Natural killer cell (primary cell): ENCODE measurements at regions not wholly inside any gene's neighbourhood (a gene's known extent, or its start where the extent isn't known, plus 50 kb on each side); places are given as distances from the start of the nearest gene placed in this dataset.

Experiments used
- ATAC-seq, 3 donors: fragments of 150-1000 bp in 2 of 3; fragments of 200-7000 bp in 1 of 3; cut with Tn5 transposase; 1 replicate in 1 of 3; 2 replicates in 2 of 3; pipeline ENCODE4 v1.10.0; 2021; ENCODE audit warnings: mild to moderate bottlenecking in 2 of 3, moderate library complexity in 2 of 3
- DNase-seq, 2 donors: peaks; one replicate each; pipeline versions ENCODE4 v3.0.0 to v3.0.0-alpha.2; 2013 to 2021; ENCODE audit warnings: mixed read lengths in 1 of 2
- H3K27ac ChIP-seq: one replicate; pipeline ENCODE4 v1.5.1; 2013; ENCODE audit warnings: mild to moderate bottlenecking, low read length
- H3K27me3 ChIP-seq: one replicate; pipeline ENCODE4 v1.6.1; 2013; ENCODE audit warnings: low read length; ENCODE audit not compliant: control insufficient read depth, insufficient read depth
- H3K36me3 ChIP-seq: one replicate; pipeline ENCODE4 v1.6.1; 2013; ENCODE audit warnings: low read length; ENCODE audit not compliant: control insufficient read depth, insufficient read depth
- H3K4me1 ChIP-seq: one replicate; pipeline ENCODE4 v1.6.1; 2013; ENCODE audit warnings: low read length; ENCODE audit not compliant: control insufficient read depth, insufficient read depth
- H3K4me3 ChIP-seq: one replicate; pipeline ENCODE4 v1.5.1; 2013; ENCODE audit warnings: low read length
- H3K9me3 ChIP-seq: one replicate; pipeline ENCODE4 v1.6.1; 2013; ENCODE audit warnings: low read length; ENCODE audit not compliant: control insufficient read depth, insufficient read depth
- H3K27ac Mint-ChIP-seq, 2 donors: one replicate each; pipeline ENCODE4 v1.8.0; 2022; ENCODE audit warnings: mild to moderate bottlenecking in 2 of 2, mixed read lengths in 2 of 2, moderate library complexity in 1 of 2
- H3K27me3 Mint-ChIP-seq, 2 donors: one replicate each; pipeline ENCODE4 v1.8.0; 2022; ENCODE audit warnings: low read depth in 2 of 2, mixed read lengths in 2 of 2
- H3K36me3 Mint-ChIP-seq: one replicate; pipeline ENCODE4 v1.8.0; 2022; ENCODE audit warnings: mixed read lengths
- H3K4me1 Mint-ChIP-seq, 2 donors: one replicate each; pipeline ENCODE4 v1.8.0; 2022; ENCODE audit warnings: mixed read lengths in 2 of 2
- H3K4me3 Mint-ChIP-seq: one replicate; pipeline ENCODE4 v1.8.0; 2022; ENCODE audit warnings: mild to moderate bottlenecking, moderate library complexity, mixed read lengths
- H3K9me3 Mint-ChIP-seq, 2 donors: one replicate each; pipeline ENCODE4 v1.8.0; 2022; ENCODE audit warnings: mixed read lengths in 2 of 2
- WGBS: methylation state at CpG from one replicate; pipeline ENCODE4 v1.1.7; 2013; ENCODE audit warnings: missing lambda C conversion rate; ENCODE audit not compliant: insufficient coverage; 5-methylcytosine and 5-hydroxymethylcytosine counted together
- intact Hi-C: fragments of 100-400 bp; cut with micrococcal nuclease; formaldehyde crosslinking; loops from one replicate; pipeline ENCODE4 v1.14.2; 2022
- TF ChIP-seq, protein P1 (sequence below): fragments of 200-600 bp; IDR thresholded peaks from one replicate; pipeline ENCODE4 v1.8.0; 2022; ENCODE audit warnings: antibody characterized with exemption

- Histone ChIP-seq H3K27me3 (peaks cover 3% of the 10 kb centered on the region), H3K4me3 (no peak overlapping the region), H3K4me1 (peaks cover 2% of the 10 kb centered on the region), H3K27ac (no peak overlapping the region), H3K36me3 (no peaks in the 10 kb centered on the region), H3K9me3 (peaks cover 5% of the 10 kb centered on the region)
- peaks cover 0 to 3% of the 10 kb centered on the region in 2 donors for H3K9me3 Mint-ChIP-seq
- no peak overlapping the region for H3K4me3 Mint-ChIP-seq
- peaks cover 22 to 27% of the 10 kb centered on the region in 2 donors for H3K4me1 Mint-ChIP-seq
- no peak overlapping the region for H3K27ac Mint-ChIP-seq
- TF ChIP-seq, protein P1, sequence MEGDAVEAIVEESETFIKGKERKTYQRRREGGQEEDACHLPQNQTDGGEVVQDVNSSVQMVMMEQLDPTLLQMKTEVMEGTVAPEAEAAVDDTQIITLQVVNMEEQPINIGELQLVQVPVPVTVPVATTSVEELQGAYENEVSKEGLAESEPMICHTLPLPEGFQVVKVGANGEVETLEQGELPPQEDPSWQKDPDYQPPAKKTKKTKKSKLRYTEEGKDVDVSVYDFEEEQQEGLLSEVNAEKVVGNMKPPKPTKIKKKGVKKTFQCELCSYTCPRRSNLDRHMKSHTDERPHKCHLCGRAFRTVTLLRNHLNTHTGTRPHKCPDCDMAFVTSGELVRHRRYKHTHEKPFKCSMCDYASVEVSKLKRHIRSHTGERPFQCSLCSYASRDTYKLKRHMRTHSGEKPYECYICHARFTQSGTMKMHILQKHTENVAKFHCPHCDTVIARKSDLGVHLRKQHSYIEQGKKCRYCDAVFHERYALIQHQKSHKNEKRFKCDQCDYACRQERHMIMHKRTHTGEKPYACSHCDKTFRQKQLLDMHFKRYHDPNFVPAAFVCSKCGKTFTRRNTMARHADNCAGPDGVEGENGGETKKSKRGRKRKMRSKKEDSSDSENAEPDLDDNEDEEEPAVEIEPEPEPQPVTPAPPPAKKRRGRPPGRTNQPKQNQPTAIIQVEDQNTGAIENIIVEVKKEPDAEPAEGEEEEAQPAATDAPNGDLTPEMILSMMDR: no peak
- intact Hi-C loops: loop anchor here (10.0 kb wide), 2 partner anchors 241 to 419 kb away; partner anchors contain the start of gene TRIB2
- ATAC-seq (no peak), DNase-seq (no peak)
- peaks cover 5 to 18% of the 10 kb centered on the region in 2 donors for H3K27me3 Mint-ChIP-seq
- peaks cover 6% of the 10 kb centered on the region for H3K36me3 Mint-ChIP-seq
- WGBS: 70% methylated on average over 4 of the region's 4 CpGs
Measured at GRCh38 chr2:12295856-12296519, 420.7 kb upstream of the TRIB2 start.

DNA sequence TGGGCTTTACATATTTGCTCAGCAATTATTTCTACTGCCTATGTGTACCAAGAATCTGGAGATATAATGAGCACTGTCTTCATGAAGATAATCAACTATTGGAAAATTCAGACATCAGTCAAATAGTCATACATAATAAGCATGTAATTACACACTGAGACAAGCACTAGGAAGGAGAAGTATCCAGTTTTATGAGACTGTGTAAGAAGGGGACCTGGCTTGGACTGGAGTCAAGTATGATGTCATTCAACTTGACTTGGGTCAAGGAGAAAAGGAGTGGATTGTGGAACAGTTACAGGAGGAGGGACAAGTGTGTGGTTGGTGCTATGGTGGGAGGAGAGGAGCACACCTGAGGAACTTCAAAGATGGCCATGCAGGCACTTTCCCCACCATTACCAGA is 419.8 kb upstream of the TRIB2 start:
- Mint-ChIP-seq H3K27me3 (peaks cover 5 to 9% of the 10 kb centered on the region in 2 donors), H3K4me3 (no peak overlapping the region), H3K9me3 (peaks cover 0 to 3% of the 10 kb centered on the region in 2 donors), H3K27ac (no peak overlapping the region), H3K4me1 (peaks cover 24 to 29% of the 10 kb centered on the region in 2 donors), H3K36me3 (no peaks in the 10 kb centered on the region)
- no peak for DNase-seq
- TF ChIP-seq, protein P1: no peak
- ATAC-seq: no peak
- H3K4me1 ChIP-seq: peaks cover 2% of the 10 kb centered on the region
- no peaks in the 10 kb centered on the region for H3K36me3 ChIP-seq
- intact Hi-C loops: loop anchor here (10.0 kb wide), 2 partner anchors 242 to 418 kb away; partner anchors contain the start of gene TRIB2
- H3K9me3 ChIP-seq: peaks cover 5% of the 10 kb centered on the region
- peaks cover 3% of the 10 kb centered on the region for H3K27me3 ChIP-seq
- no peak overlapping the region for H3K4me3 ChIP-seq
- no peak overlapping the region for H3K27ac ChIP-seq

DNA sequence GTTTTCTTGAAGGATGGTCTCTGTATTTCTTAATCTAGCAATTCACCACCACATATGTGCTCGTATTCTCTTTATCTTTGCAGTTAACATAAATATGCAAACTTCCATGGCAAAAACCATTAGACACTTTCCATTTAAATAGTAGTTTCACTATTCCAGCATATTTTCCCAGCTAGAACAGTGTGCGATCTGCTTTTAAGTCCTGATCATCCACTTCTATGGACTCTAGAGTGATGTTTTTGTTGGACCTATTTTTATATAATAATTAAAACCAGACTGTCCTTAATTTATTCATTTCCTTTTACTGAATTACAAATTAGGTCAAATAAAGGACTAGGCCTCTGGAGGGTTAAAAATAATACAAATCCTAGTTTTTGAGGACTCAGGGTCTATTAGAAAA is 418.4 kb upstream of the TRIB2 start:
- peaks cover 0 to 3% of the 10 kb centered on the region in 2 donors for H3K9me3 Mint-ChIP-seq
- DNase-seq: no peak
- H3K36me3 ChIP-seq: no peaks in the 10 kb centered on the region
- no peak overlapping the region for H3K4me3 Mint-ChIP-seq
- WGBS: 100% methylated on average over 1 of the region's 2 CpGs
- no peak overlapping the region for H3K27ac Mint-ChIP-seq
- peaks cover 32 to 42% of the 10 kb centered on the region in 2 donors for H3K4me1 Mint-ChIP-seq
- H3K27ac ChIP-seq: no peak overlapping the region
- no peaks in the 10 kb centered on the region for H3K36me3 Mint-ChIP-seq
- ATAC-seq: no peak
- H3K9me3 ChIP-seq: peaks cover 5% of the 10 kb centered on the region
- intact Hi-C loops: loop anchor here (10.0 kb wide), 2 partner anchors 244 to 416 kb away; partner anchors contain the start of gene TRIB2
- TF ChIP-seq, protein P1: no peak
- H3K27me3 Mint-ChIP-seq: peaks cover 9 to 14% of the 10 kb centered on the region in 2 donors
- peaks cover 3% of the 10 kb centered on the region for H3K27me3 ChIP-seq
- H3K4me3 ChIP-seq: no peak overlapping the region
- H3K4me1 ChIP-seq: peaks cover 6% of the 10 kb centered on the region
